CD8-positive, alpha-beta memory T cell (primary cell): ENCODE measurements at regions not wholly inside any gene's neighbourhood (a gene's known extent, or its start where the extent isn't known, plus 50 kb on each side); places are given as distances from the start of the nearest gene placed in this dataset.
A peak's percentile ranks its signal among the peaks of the same experiment; 100 is the strongest.

Source experiments
- CTCF ChIA-PET: fragments of 350-600 bp; sonication (Branson Sonifier 250); formaldehyde crosslinking; loops from one replicate; lab custom pipeline; 2021; ENCODE audit warnings: antibody characterized with exemption; lab: Charles Lee
- POLR2A ChIA-PET: fragments of 350-600 bp; sonication (Branson Sonifier 250); formaldehyde crosslinking; loops from one replicate; lab custom pipeline; 2021; ENCODE audit warnings: antibody characterized with exemption; lab: Charles Lee
- DNase-seq, 5 donors: peaks; one replicate each; pipeline versions ENCODE4 v3.0.0 to v3.0.0-alpha.2; 2020 to 2022; ENCODE audit warnings: mixed read lengths in 1 of 5
- H3K27ac ChIP-seq: one replicate; pipeline ENCODE4 v1.7.0; 2013; ENCODE audit warnings: low read depth, mild to moderate bottlenecking, low read length, moderate library complexity
- H3K27me3 ChIP-seq: 2 replicates; pipeline ENCODE4 v1.7.0; 2013; ENCODE audit warnings: low read length, mild to moderate bottlenecking; ENCODE audit not compliant: insufficient read depth, poor library complexity, severe bottlenecking
- H3K36me3 ChIP-seq: 2 replicates; pipeline ENCODE4 v1.7.0; 2013; ENCODE audit warnings: mild to moderate bottlenecking, low read length, moderate library complexity; ENCODE audit not compliant: insufficient read depth
- H3K4me1 ChIP-seq: 2 replicates; pipeline ENCODE4 v1.7.0; 2013; ENCODE audit warnings: mild to moderate bottlenecking, low read length, moderate library complexity; ENCODE audit not compliant: insufficient read depth
- H3K4me3 ChIP-seq: 2 replicates; pipeline ENCODE4 v1.7.0; 2013; ENCODE audit warnings: mild to moderate bottlenecking, low read length
- H3K9me3 ChIP-seq: 2 replicates; pipeline ENCODE4 v1.7.0; 2013; ENCODE audit warnings: mild to moderate bottlenecking, low read length
- H3K27ac Mint-ChIP-seq, 8 donors: one replicate each; pipeline ENCODE4 v1.8.0; 2020 to 2021; ENCODE audit warnings: mixed read lengths in 8 of 8, mild to moderate bottlenecking in 6 of 8, inconsistent platforms in 3 of 8, moderate library complexity in 3 of 8
- H3K27me3 Mint-ChIP-seq, 2 donors: one replicate each; pipeline ENCODE4 v1.8.0; 2020 to 2021; ENCODE audit warnings: mixed read lengths in 2 of 2, mild to moderate bottlenecking in 1 of 2, moderate library complexity in 1 of 2
- H3K36me3 Mint-ChIP-seq, 3 donors: one replicate each; pipeline ENCODE4 v1.8.0; 2020 to 2021; ENCODE audit warnings: mixed read lengths in 3 of 3, inconsistent platforms in 1 of 3, mild to moderate bottlenecking in 1 of 3
- H3K4me1 Mint-ChIP-seq, 3 donors: one replicate each; pipeline ENCODE4 v1.8.0; 2020 to 2021; ENCODE audit warnings: mixed read lengths in 3 of 3, inconsistent platforms in 1 of 3, mild to moderate bottlenecking in 1 of 3
- H3K4me3 Mint-ChIP-seq, 7 donors: one replicate each; pipeline ENCODE4 v1.8.0; 2020 to 2021; ENCODE audit warnings: mixed read lengths in 7 of 7, mild to moderate bottlenecking in 6 of 7, moderate library complexity in 4 of 7, inconsistent platforms in 2 of 7
- H3K9me3 Mint-ChIP-seq, 5 donors: one replicate each; pipeline ENCODE4 v1.8.0; 2020 to 2022; ENCODE audit warnings: mixed read lengths in 5 of 5, mild to moderate bottlenecking in 3 of 5, moderate library complexity in 2 of 5, inconsistent platforms in 1 of 5

GRCh38 chr7:81616951-81617350 is 152.9 kb downstream of the HGF start:
- H3K4me1 Mint-ChIP-seq: no peaks in the 10 kb centered on the region
- H3K4me3 Mint-ChIP-seq: no peak overlapping the region
- CTCF ChIA-PET: no interaction called here

GRCh38 chr7:81611805-81612204 is 158.0 kb downstream of the HGF start:
- Mint-ChIP-seq H3K36me3 (no peaks in the 10 kb centered on the region), H3K4me3 (no peak overlapping the region), H3K9me3 (peaks cover 2 to 26% (median 5%) of the 10 kb centered on the region in 5 donors), H3K27ac (no peak overlapping the region), H3K4me1 (no peaks in the 10 kb centered on the region), H3K27me3 (no peaks in the 10 kb centered on the region)
- Histone ChIP-seq H3K4me1 (no peaks in the 10 kb centered on the region), H3K27ac (no peak overlapping the region), H3K27me3 (no peaks in the 10 kb centered on the region), H3K4me3 (no peak overlapping the region), H3K9me3 (no peaks in the 10 kb centered on the region), H3K36me3 (no peaks in the 10 kb centered on the region)
- ChIA-PET POLR2A (no interaction called here), CTCF (no interaction called here)
- no peak for DNase-seq

More at GRCh38 chr7:81616951-81617350, 152.9 kb downstream of the HGF start:
- no peak for DNase-seq
- no peak overlapping the region for H3K27ac ChIP-seq
- POLR2A ChIA-PET: no interaction called here
- no peak overlapping the region for H3K4me3 ChIP-seq
- H3K9me3 Mint-ChIP-seq: peaks cover 0 to 28% (median 4%) of the 10 kb centered on the region in 5 donors
- no peaks in the 10 kb centered on the region for H3K9me3 ChIP-seq
- no peaks in the 10 kb centered on the region for H3K4me1 ChIP-seq
- no peaks in the 10 kb centered on the region for H3K36me3 Mint-ChIP-seq
- no peaks in the 10 kb centered on the region for H3K27me3 Mint-ChIP-seq
- no peaks in the 10 kb centered on the region for H3K27me3 ChIP-seq
- H3K27ac Mint-ChIP-seq: no peak overlapping the region
- no peaks in the 10 kb centered on the region for H3K36me3 ChIP-seq

- DNase-seq: peak in 1 of 5 donors; percentile 33
Measured at GRCh38 chr7:81611040-81611439, 158.8 kb downstream of the HGF start.

GRCh38 chr7:81608748-81609382 is 161.0 kb downstream of the HGF start:
- Histone ChIP-seq H3K4me1 (no peaks in the 10 kb centered on the region), H3K36me3 (no peaks in the 10 kb centered on the region), H3K27me3 (no peaks in the 10 kb centered on the region), H3K9me3 (no peaks in the 10 kb centered on the region), H3K27ac (no peak overlapping the region), H3K4me3 (no peak overlapping the region)
- Mint-ChIP-seq H3K27me3 (no peaks in the 10 kb centered on the region), H3K4me1 (no peaks in the 10 kb centered on the region), H3K36me3 (no peaks in the 10 kb centered on the region), H3K4me3 (no peak overlapping the region), H3K9me3 (peaks cover 0 to 19% (median 4%) of the 10 kb centered on the region in 5 donors), H3K27ac (no peak overlapping the region)
- POLR2A ChIA-PET: no interaction called here
- no peak for DNase-seq
- CTCF ChIA-PET: no interaction called here

More at GRCh38 chr7:81611040-81611439, 158.8 kb downstream of the HGF start:
- Histone ChIP-seq H3K36me3 (no peaks in the 10 kb centered on the region), H3K4me3 (no peak overlapping the region), H3K27ac (no peak overlapping the region), H3K9me3 (no peaks in the 10 kb centered on the region), H3K27me3 (no peaks in the 10 kb centered on the region), H3K4me1 (no peaks in the 10 kb centered on the region)
- POLR2A ChIA-PET: no interaction called here
- CTCF ChIA-PET: no interaction called here
- Mint-ChIP-seq H3K4me3 (no peak overlapping the region), H3K4me1 (no peaks in the 10 kb centered on the region), H3K27me3 (no peaks in the 10 kb centered on the region), H3K27ac (peak overlapping the region in 1 of 8 donors; percentile 66), H3K9me3 (peaks cover 2 to 27% (median 7%) of the 10 kb centered on the region in 5 donors), H3K36me3 (no peaks in the 10 kb centered on the region)

- no peaks in the 10 kb centered on the region for H3K9me3 ChIP-seq
- Mint-ChIP-seq H3K4me3 (no peak overlapping the region), H3K4me1 (no peaks in the 10 kb centered on the region), H3K36me3 (no peaks in the 10 kb centered on the region), H3K9me3 (peaks cover 0 to 19% (median 4%) of the 10 kb centered on the region in 5 donors), H3K27me3 (no peaks in the 10 kb centered on the region), H3K27ac (no peak overlapping the region)
- H3K27me3 ChIP-seq: no peaks in the 10 kb centered on the region
- H3K4me3 ChIP-seq: no peak overlapping the region
- POLR2A ChIA-PET: no interaction called here
- H3K27ac ChIP-seq: no peak overlapping the region
- H3K36me3 ChIP-seq: no peaks in the 10 kb centered on the region
- CTCF ChIA-PET: no interaction called here
- DNase-seq: no peak
- H3K4me1 ChIP-seq: no peaks in the 10 kb centered on the region
Measured at GRCh38 chr7:81607987-81608386, 161.9 kb downstream of the HGF start.

GRCh38 chr7:81606078-81606863 is 163.6 kb downstream of the HGF start:
- Mint-ChIP-seq H3K4me3 (no peak overlapping the region), H3K4me1 (no peaks in the 10 kb centered on the region), H3K27me3 (no peaks in the 10 kb centered on the region), H3K27ac (no peak overlapping the region), H3K36me3 (no peaks in the 10 kb centered on the region), H3K9me3 (peaks cover 0 to 13% (median 1%) of the 10 kb centered on the region in 5 donors)
- H3K4me1 ChIP-seq: no peaks in the 10 kb centered on the region
- H3K4me3 ChIP-seq: no peak overlapping the region
- H3K27me3 ChIP-seq: no peaks in the 10 kb centered on the region
- no peaks in the 10 kb centered on the region for H3K9me3 ChIP-seq
- ChIA-PET POLR2A (no interaction called here), CTCF (no interaction called here)
- no peak for DNase-seq
- H3K27ac ChIP-seq: no peak overlapping the region
- H3K36me3 ChIP-seq: no peaks in the 10 kb centered on the region

GRCh38 chr7:81605493-81605892 is 164.4 kb downstream of the HGF start:
- no peaks in the 10 kb centered on the region for H3K4me1 ChIP-seq
- H3K27ac Mint-ChIP-seq: no peak overlapping the region
- H3K4me3 Mint-ChIP-seq: no peak overlapping the region
- H3K4me3 ChIP-seq: no peak overlapping the region
- H3K9me3 Mint-ChIP-seq: peaks cover 0 to 16% (median 1%) of the 10 kb centered on the region in 5 donors
- H3K27me3 ChIP-seq: no peaks in the 10 kb centered on the region
- no peak overlapping the region for H3K27ac ChIP-seq
- no peaks in the 10 kb centered on the region for H3K27me3 Mint-ChIP-seq
- no peaks in the 10 kb centered on the region for H3K4me1 Mint-ChIP-seq
- H3K36me3 ChIP-seq: no peaks in the 10 kb centered on the region
- no peaks in the 10 kb centered on the region for H3K9me3 ChIP-seq
- POLR2A ChIA-PET: no interaction called here
- H3K36me3 Mint-ChIP-seq: no peaks in the 10 kb centered on the region
- CTCF ChIA-PET: no interaction called here
- no peak for DNase-seq

- Histone ChIP-seq H3K27ac (no peak overlapping the region), H3K9me3 (no peaks in the 10 kb centered on the region), H3K4me3 (no peak overlapping the region), H3K36me3 (no peaks in the 10 kb centered on the region), H3K4me1 (no peaks in the 10 kb centered on the region), H3K27me3 (no peaks in the 10 kb centered on the region)
- no peak overlapping the region for H3K4me3 Mint-ChIP-seq
- no peaks in the 10 kb centered on the region for H3K36me3 Mint-ChIP-seq
- no peaks in the 10 kb centered on the region for H3K27me3 Mint-ChIP-seq
- H3K27ac Mint-ChIP-seq: no peak overlapping the region
- no peaks in the 10 kb centered on the region for H3K4me1 Mint-ChIP-seq
- DNase-seq: no peak
- ChIA-PET POLR2A (no interaction called here), CTCF (no interaction called here)
- peaks cover 0 to 23% (median 3%) of the 10 kb centered on the region in 5 donors for H3K9me3 Mint-ChIP-seq
Measured at GRCh38 chr7:81604808-81605174, 165.1 kb downstream of the HGF start.
